ENCODE measurements at regions not wholly inside any gene's neighbourhood (a gene's known extent, or its start where the extent isn't known, plus 50 kb on each side); places are given as distances from the start of the nearest gene placed in this dataset.

- no peaks in the 10 kb centered on the region for H3K4me1 Mint-ChIP-seq
These were observed 392.0 kb downstream of the LRIG3 start for GRCh38 chr12:58528271-58528670.

GRCh38 chr12:58529114-58529665, 391.1 kb downstream of the LRIG3 start:
- no peaks in the 10 kb centered on the region for H3K4me1 Mint-ChIP-seq
- H3K4me3 Mint-ChIP-seq: no peak overlapping the region
- Histone ChIP-seq H3K79me2 (ENCODE audit: insufficient read depth, low read length) (no peaks in the 10 kb centered on the region), H3K27ac (ENCODE audit: low read depth in 1 of 2, low read length in 2 of 2) (no peak overlapping the region), H3K4me1 (ENCODE audit: control insufficient read depth in 1 of 2, insufficient read depth in 2 of 2, low read length in 2 of 2) (no peaks in the 10 kb centered on the region), H3K4me3 (replicated peaks in 1 of 3; ENCODE audit: low read depth in 2 of 3, low read length in 3 of 3) (no peak overlapping the region), H4K20me1 (ENCODE audit: insufficient read depth, low read length) (no peaks in the 10 kb centered on the region), H2AFZ (ENCODE audit: insufficient read depth, low read depth, low read length, poor library complexity, severe bottlenecking) (no peak overlapping the region), H3K4me2 (replicated peaks; ENCODE audit: extremely low read depth, low read length, poor library complexity, severe bottlenecking) (no peak overlapping the region), H3K36me3 (replicated peaks in 1 of 2; ENCODE audit: control insufficient read depth in 1 of 2, insufficient read depth in 2 of 2, low read length in 2 of 2) (no peaks in the 10 kb centered on the region), H3K27me3 (ENCODE audit: control insufficient read depth in 2 of 2, insufficient read depth in 2 of 2, low read length in 2 of 2) (no peaks in the 10 kb centered on the region), H3K9me3 (replicated peaks in 1 of 2; ENCODE audit: control insufficient read depth in 1 of 2, insufficient read depth in 1 of 2, low read length in 2 of 2) (no peaks in the 10 kb centered on the region), H3K9ac (ENCODE audit: insufficient read depth, low read length, poor library complexity, severe bottlenecking) (no peak overlapping the region)
- intact Hi-C loops (cut with micrococcal nuclease): no loop called here
- no peak overlapping the region for H3K27ac Mint-ChIP-seq
- no peak for DNase-seq
- H3K27me3 Mint-ChIP-seq (ENCODE audit: low read depth in 3 of 3): peaks cover 0 to 2% (median 0%) of the 10 kb centered on the region in 3 donors
- H3K36me3 Mint-ChIP-seq: no peaks in the 10 kb centered on the region
- TF ChIP-seq, protein P1, sequence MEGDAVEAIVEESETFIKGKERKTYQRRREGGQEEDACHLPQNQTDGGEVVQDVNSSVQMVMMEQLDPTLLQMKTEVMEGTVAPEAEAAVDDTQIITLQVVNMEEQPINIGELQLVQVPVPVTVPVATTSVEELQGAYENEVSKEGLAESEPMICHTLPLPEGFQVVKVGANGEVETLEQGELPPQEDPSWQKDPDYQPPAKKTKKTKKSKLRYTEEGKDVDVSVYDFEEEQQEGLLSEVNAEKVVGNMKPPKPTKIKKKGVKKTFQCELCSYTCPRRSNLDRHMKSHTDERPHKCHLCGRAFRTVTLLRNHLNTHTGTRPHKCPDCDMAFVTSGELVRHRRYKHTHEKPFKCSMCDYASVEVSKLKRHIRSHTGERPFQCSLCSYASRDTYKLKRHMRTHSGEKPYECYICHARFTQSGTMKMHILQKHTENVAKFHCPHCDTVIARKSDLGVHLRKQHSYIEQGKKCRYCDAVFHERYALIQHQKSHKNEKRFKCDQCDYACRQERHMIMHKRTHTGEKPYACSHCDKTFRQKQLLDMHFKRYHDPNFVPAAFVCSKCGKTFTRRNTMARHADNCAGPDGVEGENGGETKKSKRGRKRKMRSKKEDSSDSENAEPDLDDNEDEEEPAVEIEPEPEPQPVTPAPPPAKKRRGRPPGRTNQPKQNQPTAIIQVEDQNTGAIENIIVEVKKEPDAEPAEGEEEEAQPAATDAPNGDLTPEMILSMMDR (IDR thresholded peaks at IDR 0.05): no peak
- H3K9me3 Mint-ChIP-seq: peaks cover 0 to 3% (median 2%) of the 10 kb centered on the region in 7 donors
- WGBS (ENCODE audit: insufficient coverage): no CpG with 5 or more reads among the region's 1 CpG

More at GRCh38 chr12:58528271-58528670, 392.0 kb downstream of the LRIG3 start:
- no peak for DNase-seq
- Histone ChIP-seq H3K27ac (ENCODE audit: low read depth in 1 of 2, low read length in 2 of 2) (no peak overlapping the region), H2AFZ (ENCODE audit: insufficient read depth, low read depth, low read length, poor library complexity, severe bottlenecking) (no peak overlapping the region), H3K9me3 (replicated peaks in 1 of 2; ENCODE audit: control insufficient read depth in 1 of 2, insufficient read depth in 1 of 2, low read length in 2 of 2) (no peaks in the 10 kb centered on the region), H3K27me3 (ENCODE audit: control insufficient read depth in 2 of 2, insufficient read depth in 2 of 2, low read length in 2 of 2) (no peaks in the 10 kb centered on the region), H4K20me1 (ENCODE audit: insufficient read depth, low read length) (no peaks in the 10 kb centered on the region), H3K4me3 (replicated peaks in 1 of 3; ENCODE audit: low read depth in 2 of 3, low read length in 3 of 3) (no peak overlapping the region), H3K79me2 (ENCODE audit: insufficient read depth, low read length) (no peaks in the 10 kb centered on the region), H3K4me1 (ENCODE audit: control insufficient read depth in 1 of 2, insufficient read depth in 2 of 2, low read length in 2 of 2) (no peaks in the 10 kb centered on the region), H3K36me3 (replicated peaks in 1 of 2; ENCODE audit: control insufficient read depth in 1 of 2, insufficient read depth in 2 of 2, low read length in 2 of 2) (no peaks in the 10 kb centered on the region), H3K9ac (ENCODE audit: insufficient read depth, low read length, poor library complexity, severe bottlenecking) (no peak overlapping the region), H3K4me2 (replicated peaks; ENCODE audit: extremely low read depth, low read length, poor library complexity, severe bottlenecking) (no peak overlapping the region)
- Mint-ChIP-seq H3K27me3 (ENCODE audit: low read depth in 3 of 3) (peaks cover 0 to 2% (median 0%) of the 10 kb centered on the region in 3 donors), H3K9me3 (peaks cover 0 to 3% (median 2%) of the 10 kb centered on the region in 7 donors), H3K36me3 (no peaks in the 10 kb centered on the region), H3K27ac (no peak overlapping the region), H3K4me3 (no peak overlapping the region)
- intact Hi-C loops (cut with micrococcal nuclease): no loop called here
- TF ChIP-seq, protein P1 (IDR thresholded peaks at IDR 0.05): no peak
- no CpG with 5 or more reads among the region's 1 CpG for WGBS (ENCODE audit: insufficient coverage)

All from CD14-positive monocyte (primary cell).